Activated naive CD8-positive, alpha-beta T cell treated with anti-CD3 and anti-CD28 coated beads, Interleukin-2, amount 10 ng/mL, durations not matched to agents 7 days and 5 days (primary cell): ENCODE measurements at regions not wholly inside any gene's neighbourhood (a gene's known extent, or its start where the extent isn't known, plus 50 kb on each side); places are given as distances from the start of the nearest gene placed in this dataset.
A peak's percentile ranks its signal among the peaks of the same experiment; 100 is the strongest.
"Not testable (repeated sequence)": the region's sequence is repeated elsewhere in the genome, so short reads cannot be mapped to it uniquely, and the experiment has no call there.

Experiments
- ATAC-seq: fragments of 150-1000 bp; cut with Tn5 transposase; one replicate; pipeline ENCODE4 v1.10.0; 2021; ENCODE audit warnings: low read depth, moderate library complexity
- POLR2A ChIA-PET: fragments of 350-600 bp; sonication (Branson Sonifier 250); formaldehyde crosslinking; loops from one replicate; lab custom pipeline; 2021; ENCODE audit warnings: antibody characterized with exemption; lab: Charles Lee
- DNase-seq: peaks from one replicate; pipeline ENCODE4 v3.0.0; 2021
- H3K27ac Mint-ChIP-seq: one replicate; pipeline ENCODE4 v1.8.0; 2022; ENCODE audit warnings: mild to moderate bottlenecking, mixed read lengths
- H3K27me3 Mint-ChIP-seq: one replicate; pipeline ENCODE4 v1.8.0; 2022; ENCODE audit warnings: mild to moderate bottlenecking, moderate library complexity, mixed read lengths
- H3K36me3 Mint-ChIP-seq: one replicate; pipeline ENCODE4 v1.8.0; 2021; ENCODE audit warnings: mild to moderate bottlenecking, mixed read lengths
- H3K4me1 Mint-ChIP-seq: one replicate; pipeline ENCODE4 v1.8.0; 2021; ENCODE audit warnings: mixed read lengths
- H3K4me3 Mint-ChIP-seq: one replicate; pipeline ENCODE4 v1.8.0; 2022; ENCODE audit warnings: mild to moderate bottlenecking, moderate library complexity, mixed read lengths
- H3K9me3 Mint-ChIP-seq: one replicate; pipeline ENCODE4 v1.8.0; 2021; ENCODE audit warnings: mixed read lengths

- Mint-ChIP-seq H3K4me3 (no peak overlapping the region), H3K27me3 (no peaks in the 10 kb centered on the region), H3K36me3 (no peaks in the 10 kb centered on the region), H3K27ac (no peak overlapping the region), H3K4me1 (peaks cover 3% of the 10 kb centered on the region), H3K9me3 (peaks cover 2% of the 10 kb centered on the region)
- POLR2A ChIA-PET = no interaction called here
- no peak for DNase-seq
- no peak for ATAC-seq
Measured at GRCh38 chr5:15103864-15104263, 232.3 kb upstream of the ANKH start.

- H3K9me3 Mint-ChIP-seq = peaks cover 2% of the 10 kb centered on the region
- ATAC-seq (no peak), DNase-seq (no peak)
- peaks cover 3% of the 10 kb centered on the region for H3K4me1 Mint-ChIP-seq
- H3K27ac Mint-ChIP-seq = no peak overlapping the region
- H3K36me3 Mint-ChIP-seq = no peaks in the 10 kb centered on the region
- POLR2A ChIA-PET = no interaction called here
- no peak overlapping the region for H3K4me3 Mint-ChIP-seq
- no peaks in the 10 kb centered on the region for H3K27me3 Mint-ChIP-seq
Measured at GRCh38 chr5:15103130-15103529, 231.6 kb upstream of the ANKH start.

- Mint-ChIP-seq H3K4me3 (peak overlapping the region; percentile 2), H3K27ac (no peak overlapping the region), H3K27me3 (no peaks in the 10 kb centered on the region), H3K9me3 (peaks cover 8% of the 10 kb centered on the region), H3K36me3 (no peaks in the 10 kb centered on the region), H3K4me1 (no peaks in the 10 kb centered on the region)
- ATAC-seq (no peak), DNase-seq (no peak)
- POLR2A ChIA-PET = no interaction called here
Measured at GRCh38 chr5:15097552-15097951, 226.0 kb upstream of the ANKH start.

- ATAC-seq, H3K9me3 Mint-ChIP-seq, H3K4me1 Mint-ChIP-seq, DNase-seq, H3K27me3 Mint-ChIP-seq, POLR2A ChIA-PET, H3K36me3 Mint-ChIP-seq, H3K27ac Mint-ChIP-seq, H3K4me3 Mint-ChIP-seq: not testable (repeated sequence)
Measured at GRCh38 chr5:15096686-15097085, 225.1 kb upstream of the ANKH start.

GRCh38 chr5:15092801-15093200, 221.2 kb upstream of the ANKH start:
- Mint-ChIP-seq H3K4me1 (no peaks in the 10 kb centered on the region), H3K9me3 (peaks cover 6% of the 10 kb centered on the region), H3K27ac (no peak overlapping the region), H3K27me3 (no peaks in the 10 kb centered on the region), H3K36me3 (no peaks in the 10 kb centered on the region), H3K4me3 (no peak overlapping the region)
- no peak for ATAC-seq
- POLR2A ChIA-PET = no interaction called here
- DNase-seq = no peak

- DNase-seq = no peak
- H3K36me3 Mint-ChIP-seq = no peaks in the 10 kb centered on the region
- H3K4me3 Mint-ChIP-seq = no peak overlapping the region
- H3K27me3 Mint-ChIP-seq = peaks cover 3% of the 10 kb centered on the region
- H3K4me1 Mint-ChIP-seq = no peaks in the 10 kb centered on the region
- H3K9me3 Mint-ChIP-seq = peaks cover 2% of the 10 kb centered on the region
- POLR2A ChIA-PET = no interaction called here
- no peak for ATAC-seq
- no peak overlapping the region for H3K27ac Mint-ChIP-seq
Measured at GRCh38 chr5:15085671-15086070, 214.1 kb upstream of the ANKH start.

GRCh38 chr5:15082096-15082495, 210.5 kb upstream of the ANKH start:
- no peaks in the 10 kb centered on the region for H3K36me3 Mint-ChIP-seq
- ATAC-seq (no peak), DNase-seq (no peak)
- peaks cover 3% of the 10 kb centered on the region for H3K27me3 Mint-ChIP-seq
- H3K4me3 Mint-ChIP-seq = no peak overlapping the region
- H3K4me1 Mint-ChIP-seq = no peaks in the 10 kb centered on the region
- POLR2A ChIA-PET = no interaction called here
- no peak overlapping the region for H3K27ac Mint-ChIP-seq
- H3K9me3 Mint-ChIP-seq = peaks cover 2% of the 10 kb centered on the region

GRCh38 chr5:15080219-15080618, 208.6 kb upstream of the ANKH start:
- Mint-ChIP-seq H3K36me3 (no peaks in the 10 kb centered on the region), H3K27me3 (peaks cover 3% of the 10 kb centered on the region), H3K9me3 (peaks cover 2% of the 10 kb centered on the region), H3K4me3 (no peak overlapping the region), H3K4me1 (no peaks in the 10 kb centered on the region), H3K27ac (no peak overlapping the region)
- no peak for ATAC-seq
- DNase-seq = no peak
- POLR2A ChIA-PET = no interaction called here

- H3K4me1 Mint-ChIP-seq = no peaks in the 10 kb centered on the region
- peaks cover 2% of the 10 kb centered on the region for H3K9me3 Mint-ChIP-seq
- no peak overlapping the region for H3K4me3 Mint-ChIP-seq
- no peak overlapping the region for H3K27ac Mint-ChIP-seq
- DNase-seq = no peak
- peaks cover 3% of the 10 kb centered on the region for H3K27me3 Mint-ChIP-seq
- no peak for ATAC-seq
- H3K36me3 Mint-ChIP-seq = no peaks in the 10 kb centered on the region
- POLR2A ChIA-PET = no interaction called here
Measured at GRCh38 chr5:15079566-15079965, 208.0 kb upstream of the ANKH start.

- H3K9me3 Mint-ChIP-seq = no peaks in the 10 kb centered on the region
- no peak overlapping the region for H3K27ac Mint-ChIP-seq
- ATAC-seq = no peak
- H3K4me3 Mint-ChIP-seq = no peak overlapping the region
- no peak for DNase-seq
- H3K27me3 Mint-ChIP-seq = no peaks in the 10 kb centered on the region
- no peaks in the 10 kb centered on the region for H3K4me1 Mint-ChIP-seq
- POLR2A ChIA-PET = no interaction called here
- H3K36me3 Mint-ChIP-seq = no peaks in the 10 kb centered on the region
Measured at GRCh38 chr5:15074651-15075050, 203.1 kb upstream of the ANKH start.

- Mint-ChIP-seq H3K4me1 (no peaks in the 10 kb centered on the region), H3K36me3 (no peaks in the 10 kb centered on the region), H3K27me3 (no peaks in the 10 kb centered on the region), H3K27ac (no peak overlapping the region), H3K4me3 (no peak overlapping the region), H3K9me3 (no peaks in the 10 kb centered on the region)
- POLR2A ChIA-PET = no interaction called here
- DNase-seq (no peak), ATAC-seq (no peak)
Measured at GRCh38 chr5:15073453-15073852, 201.9 kb upstream of the ANKH start.

- POLR2A ChIA-PET = no interaction called here
- no peaks in the 10 kb centered on the region for H3K36me3 Mint-ChIP-seq
- H3K4me3 Mint-ChIP-seq = no peak overlapping the region
- no peaks in the 10 kb centered on the region for H3K27me3 Mint-ChIP-seq
- H3K4me1 Mint-ChIP-seq = no peaks in the 10 kb centered on the region
- no peak for ATAC-seq
- no peaks in the 10 kb centered on the region for H3K9me3 Mint-ChIP-seq
- no peak for DNase-seq
- H3K27ac Mint-ChIP-seq = no peak overlapping the region
Measured at GRCh38 chr5:15070907-15071306, 199.3 kb upstream of the ANKH start.

GRCh38 chr5:15069407-15069905, 197.9 kb upstream of the ANKH start:
- no peaks in the 10 kb centered on the region for H3K9me3 Mint-ChIP-seq
- H3K27me3 Mint-ChIP-seq = no peaks in the 10 kb centered on the region
- no peak overlapping the region for H3K27ac Mint-ChIP-seq
- ATAC-seq = no peak
- no peaks in the 10 kb centered on the region for H3K36me3 Mint-ChIP-seq
- no peaks in the 10 kb centered on the region for H3K4me1 Mint-ChIP-seq
- POLR2A ChIA-PET = no interaction called here
- no peak overlapping the region for H3K4me3 Mint-ChIP-seq
- DNase-seq = no peak

- ATAC-seq (no peak), DNase-seq (no peak)
- H3K27me3 Mint-ChIP-seq = peaks cover 2% of the 10 kb centered on the region
- no peaks in the 10 kb centered on the region for H3K36me3 Mint-ChIP-seq
- H3K4me1 Mint-ChIP-seq = no peaks in the 10 kb centered on the region
- no peak overlapping the region for H3K4me3 Mint-ChIP-seq
- H3K27ac Mint-ChIP-seq = no peak overlapping the region
- H3K9me3 Mint-ChIP-seq = no peaks in the 10 kb centered on the region
- POLR2A ChIA-PET = no interaction called here
Measured at GRCh38 chr5:15065091-15065490, 193.5 kb upstream of the ANKH start.

- Mint-ChIP-seq H3K36me3 (no peaks in the 10 kb centered on the region), H3K4me1 (no peaks in the 10 kb centered on the region), H3K27me3 (peaks cover 2% of the 10 kb centered on the region), H3K4me3 (no peak overlapping the region), H3K27ac (no peak overlapping the region), H3K9me3 (no peaks in the 10 kb centered on the region)
- ATAC-seq = no peak
- POLR2A ChIA-PET = no interaction called here
- DNase-seq = no peak
Measured at GRCh38 chr5:15064396-15064795, 192.8 kb upstream of the ANKH start.
